HepG2 (cell line): ENCODE measurements at regions not wholly inside any gene's neighbourhood (a gene's known extent, or its start where the extent isn't known, plus 50 kb on each side); places are given as distances from the start of the nearest gene placed in this dataset.

Experiments
- NCOA2 ChIP-seq: sonication (generic); formaldehyde crosslinking; IDR thresholded peaks from 2 replicates; pipeline ENCODE4 v1.8.0; 2022; ENCODE audit warnings: inconsistent platforms
- ZFP82 ChIP-seq: sonication (generic); formaldehyde crosslinking; IDR thresholded peaks from 2 replicates; pipeline ENCODE4 v1.5.1; 2020; ENCODE audit warnings: mild to moderate bottlenecking, missing genetic modification reagents, borderline replicate concordance
- ZNF501 ChIP-seq: sonication (generic); formaldehyde crosslinking; IDR thresholded peaks from 2 replicates; pipeline ENCODE4 v1.5.1; 2020; ENCODE audit warnings: mild to moderate bottlenecking, moderate library complexity, missing genetic modification reagents
- ZNF558 ChIP-seq: sonication (generic); formaldehyde crosslinking; IDR thresholded peaks from 2 replicates; pipeline ENCODE4 v1.9.0; 2022; ENCODE audit warnings: mild to moderate bottlenecking, missing genetic modification reagents, borderline replicate concordance

GRCh38 chrX:85454295-85454694, 74.8 kb upstream of the POF1B start:
- TF ChIP-seq ZNF501 (CRISPR knock-in tag) (no peak), ZFP82 (CRISPR knock-in tag) (no peak), ZNF558 (no peak), NCOA2 (CRISPR knock-in tag) (no peak)
